ENCODE measurements at regions not wholly inside any gene's neighbourhood (a gene's known extent, or its start where the extent isn't known, plus 50 kb on each side); places are given as distances from the start of the nearest gene placed in this dataset.
"Not testable (repeated sequence)": the region's sequence is repeated elsewhere in the genome, so short reads cannot be mapped to it uniquely, and the experiment has no call there.

DNA sequence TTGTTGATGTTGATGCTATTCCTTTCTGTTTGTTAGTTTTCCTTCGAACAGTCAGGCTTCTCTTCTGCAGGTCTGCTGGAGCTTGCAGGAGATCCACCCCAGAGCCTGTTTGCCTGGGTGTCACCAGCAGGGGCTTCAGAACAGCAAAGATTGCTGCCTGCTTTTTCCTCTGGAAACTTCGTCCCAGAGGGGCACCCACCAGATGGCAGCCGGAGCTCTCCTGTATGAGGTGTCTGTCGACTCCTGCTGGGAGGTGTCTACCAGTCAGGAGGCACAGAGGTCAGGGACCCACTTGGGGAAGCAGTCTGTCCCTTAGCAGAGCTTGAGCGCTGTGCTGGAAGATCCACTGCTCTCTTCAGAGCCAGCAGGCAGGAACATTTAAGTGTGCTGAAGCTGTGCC, 303.2 kb downstream of the ZIC1 start:
- 100% methylated on average over 2 to 4 of the region's 5 CpGs for WGBS, 2 experiments (ENCODE audit: insufficient coverage in 2 of 2)
- H3K9me3 ChIP-seq (ENCODE audit: control insufficient read depth, low read length): no peaks in the 10 kb centered on the region
- H3K4me1 ChIP-seq (ENCODE audit: control insufficient read depth, insufficient read depth, low read length, poor library complexity, severe bottlenecking): no peaks in the 10 kb centered on the region
- no peak overlapping the region for H3K4me3 ChIP-seq (ENCODE audit: extremely low read depth, insufficient read depth, low read length, poor library complexity, severe bottlenecking)
- no peak overlapping the region for H3K27ac ChIP-seq (ENCODE audit: low read depth, low read length, severe bottlenecking)
- H3K36me3 ChIP-seq (ENCODE audit: control insufficient read depth, insufficient read depth, low read length): no peaks in the 10 kb centered on the region

- not testable (repeated sequence) for H3K27ac ChIP-seq (ENCODE audit: low read depth, low read length, severe bottlenecking); H3K4me3 ChIP-seq (ENCODE audit: extremely low read depth, insufficient read depth, low read length, poor library complexity, severe bottlenecking); H3K9me3 ChIP-seq (ENCODE audit: control insufficient read depth, low read length); H3K36me3 ChIP-seq (ENCODE audit: control insufficient read depth, insufficient read depth, low read length); H3K4me1 ChIP-seq (ENCODE audit: control insufficient read depth, insufficient read depth, low read length, poor library complexity, severe bottlenecking)
- 82 to 87% methylated on average over 4 to 5 of the region's 5 CpGs for WGBS, 2 experiments (ENCODE audit: insufficient coverage in 2 of 2)
Observed at GRCh38 chr3:147712758-147713157, 303.6 kb downstream of the ZIC1 start.

DNA sequence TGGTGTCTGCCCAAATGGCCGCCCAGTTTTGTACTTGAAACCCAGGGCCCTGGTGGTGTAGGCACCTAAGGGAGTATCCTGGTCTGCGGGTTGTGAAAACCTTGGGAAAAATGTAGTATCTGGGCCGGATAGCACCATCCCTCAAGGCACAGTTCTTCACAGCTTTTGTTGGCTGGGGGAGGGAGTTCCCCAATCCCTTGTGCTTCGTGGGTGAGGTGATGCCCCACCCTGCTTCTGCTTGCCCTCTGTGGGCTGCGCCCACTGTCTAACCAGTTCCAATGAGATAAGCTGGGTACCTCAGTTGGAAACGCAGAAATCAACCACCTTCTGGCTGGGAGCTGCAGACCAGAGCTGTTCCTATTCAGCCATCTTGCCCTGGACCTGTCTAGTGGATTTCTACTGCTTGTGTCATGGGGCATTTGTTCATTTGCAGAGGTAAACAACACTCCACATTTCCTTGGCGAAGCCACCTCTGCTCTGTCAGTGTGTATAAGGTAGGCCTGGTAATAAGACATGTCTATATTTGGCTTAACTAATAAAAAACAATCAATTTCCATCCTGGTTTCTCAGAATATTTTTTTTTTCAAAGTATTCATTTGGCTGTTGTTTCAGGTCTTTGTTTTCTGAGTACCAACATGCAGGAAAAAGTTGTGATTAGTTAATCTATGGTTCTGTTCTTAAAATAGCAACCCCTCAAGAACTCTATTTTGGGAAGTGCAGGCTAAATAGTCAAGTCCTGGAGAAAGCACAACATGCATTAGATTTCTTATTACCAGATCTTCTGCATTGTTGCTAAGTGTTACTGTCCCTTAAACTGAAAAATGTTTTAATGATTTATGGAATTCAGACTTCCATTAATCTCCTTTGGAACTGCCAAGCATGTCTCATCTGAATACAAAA, 304.3 kb downstream of the ZIC1 start:
- no peaks in the 10 kb centered on the region for H3K9me3 ChIP-seq (ENCODE audit: control insufficient read depth, low read length)
- WGBS, 2 experiments (ENCODE audit: insufficient coverage in 2 of 2): 97 to 98% methylated on average over 5 to 6 of the region's 7 CpGs
- no peak overlapping the region for H3K27ac ChIP-seq (ENCODE audit: low read depth, low read length, severe bottlenecking)
- H3K36me3 ChIP-seq (ENCODE audit: control insufficient read depth, insufficient read depth, low read length): no peaks in the 10 kb centered on the region
- H3K4me1 ChIP-seq (ENCODE audit: control insufficient read depth, insufficient read depth, low read length, poor library complexity, severe bottlenecking): no peaks in the 10 kb centered on the region
- H3K4me3 ChIP-seq (ENCODE audit: extremely low read depth, insufficient read depth, low read length, poor library complexity, severe bottlenecking): no peak overlapping the region

DNA sequence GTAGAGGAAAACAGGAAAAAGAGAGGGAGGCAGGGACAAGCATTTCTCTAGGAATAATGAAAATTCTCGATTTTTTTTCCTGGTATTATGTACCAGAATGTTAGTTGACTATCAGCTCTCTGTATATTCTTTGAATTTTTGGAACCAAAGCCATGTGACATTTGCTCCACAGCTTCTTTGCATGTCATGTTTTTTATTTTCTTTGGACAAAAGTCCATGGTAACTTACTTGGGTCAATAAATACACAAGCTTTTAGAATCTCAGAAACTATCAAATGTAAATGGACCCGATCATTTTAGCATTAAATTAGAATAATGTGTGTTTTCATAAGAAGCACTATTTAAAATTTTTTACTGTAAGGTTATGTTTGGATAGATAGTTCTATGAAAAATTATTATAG, 320.5 kb downstream of the ZIC1 start:
- H3K9me3 ChIP-seq (ENCODE audit: control insufficient read depth, low read length): no peaks in the 10 kb centered on the region
- H3K27ac ChIP-seq (ENCODE audit: low read depth, low read length, severe bottlenecking): no peak overlapping the region
- WGBS, 2 experiments (ENCODE audit: insufficient coverage in 2 of 2): 50% methylated on average over 1 of the region's 2 CpGs; no CpG with 5 or more reads in 1 of the 2 experiments
- H3K4me1 ChIP-seq (ENCODE audit: control insufficient read depth, insufficient read depth, low read length, poor library complexity, severe bottlenecking): no peaks in the 10 kb centered on the region
- no peaks in the 10 kb centered on the region for H3K36me3 ChIP-seq (ENCODE audit: control insufficient read depth, insufficient read depth, low read length)
- no peak overlapping the region for H3K4me3 ChIP-seq (ENCODE audit: extremely low read depth, insufficient read depth, low read length, poor library complexity, severe bottlenecking)

DNA sequence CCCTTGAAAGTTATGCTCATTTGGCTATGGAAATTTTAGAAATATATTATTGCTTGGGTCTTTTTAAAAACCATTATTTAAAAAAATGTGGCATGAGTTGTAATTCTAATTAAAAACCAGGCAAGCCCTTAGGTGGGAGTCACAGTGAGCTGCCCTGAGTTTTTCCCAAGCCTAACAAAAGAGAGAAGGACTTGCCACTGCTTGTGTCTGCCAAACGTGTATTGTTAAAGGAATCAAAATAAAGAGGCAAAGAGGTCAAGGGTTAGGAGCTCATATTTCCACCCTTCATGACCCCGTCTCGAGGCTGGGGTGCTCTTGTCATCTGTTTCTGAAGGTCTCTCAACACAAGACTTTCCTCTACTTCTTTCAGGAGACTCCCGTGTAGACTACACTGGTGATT, 321.1 kb downstream of the ZIC1 start:
- Histone ChIP-seq H3K9me3 (ENCODE audit: control insufficient read depth, low read length) (no peaks in the 10 kb centered on the region), H3K4me1 (ENCODE audit: control insufficient read depth, insufficient read depth, low read length, poor library complexity, severe bottlenecking) (no peaks in the 10 kb centered on the region)

GRCh38 chr3:147733217-147733616, 324.1 kb downstream of the ZIC1 start:
- H3K4me1 ChIP-seq (ENCODE audit: control insufficient read depth, insufficient read depth, low read length, poor library complexity, severe bottlenecking): no peaks in the 10 kb centered on the region
- H3K27ac ChIP-seq (ENCODE audit: low read depth, low read length, severe bottlenecking): no peak overlapping the region
- no peaks in the 10 kb centered on the region for H3K36me3 ChIP-seq (ENCODE audit: control insufficient read depth, insufficient read depth, low read length)
- H3K4me3 ChIP-seq (ENCODE audit: extremely low read depth, insufficient read depth, low read length, poor library complexity, severe bottlenecking): no peak overlapping the region
- no peaks in the 10 kb centered on the region for H3K9me3 ChIP-seq (ENCODE audit: control insufficient read depth, low read length)
- no CpG with 5 or more reads among the region's 2 CpGs for WGBS, 2 experiments (ENCODE audit: insufficient coverage in 2 of 2)

More for the DNA sequence above, 321.1 kb downstream of the ZIC1 start:
- Histone ChIP-seq H3K27ac (ENCODE audit: low read depth, low read length, severe bottlenecking) (no peak overlapping the region), H3K36me3 (ENCODE audit: control insufficient read depth, insufficient read depth, low read length) (no peaks in the 10 kb centered on the region), H3K4me3 (ENCODE audit: extremely low read depth, insufficient read depth, low read length, poor library complexity, severe bottlenecking) (no peak overlapping the region)
- 50 to 66% methylated on average over 2 to 4 of the region's 4 CpGs for WGBS, 2 experiments (ENCODE audit: insufficient coverage in 2 of 2)

DNA sequence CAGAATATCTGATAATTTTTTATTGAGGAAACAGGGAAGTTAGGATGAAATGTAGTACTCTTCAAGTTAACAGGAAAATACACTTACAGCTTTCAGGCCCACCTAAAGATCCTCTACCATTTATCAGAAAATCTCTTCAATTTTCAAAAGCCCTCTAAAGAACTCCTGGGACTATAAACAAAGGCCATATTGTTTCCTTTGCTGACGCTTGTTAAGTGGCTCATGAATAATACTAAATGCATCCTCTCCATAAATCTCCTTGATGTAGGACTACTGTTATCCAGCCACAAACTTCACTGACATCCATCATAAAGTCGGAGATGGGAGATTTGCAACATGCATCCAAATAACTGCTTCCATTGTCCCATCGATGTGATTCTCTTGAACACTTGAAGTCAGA, 326.5 kb downstream of the ZIC1 start:
- Histone ChIP-seq H3K27ac (ENCODE audit: low read depth, low read length, severe bottlenecking) (peak overlapping the region; percentile 16), H3K36me3 (ENCODE audit: control insufficient read depth, insufficient read depth, low read length) (no peaks in the 10 kb centered on the region), H3K4me3 (ENCODE audit: extremely low read depth, insufficient read depth, low read length, poor library complexity, severe bottlenecking) (no peak overlapping the region), H3K4me1 (ENCODE audit: control insufficient read depth, insufficient read depth, low read length, poor library complexity, severe bottlenecking) (no peaks in the 10 kb centered on the region), H3K9me3 (ENCODE audit: control insufficient read depth, low read length) (no peaks in the 10 kb centered on the region)
- 60 to 78% methylated on average over 1 to 2 of the region's 3 CpGs for WGBS, 2 experiments (ENCODE audit: insufficient coverage in 2 of 2)

GRCh38 chr3:147736226-147736625, 327.1 kb downstream of the ZIC1 start:
- Histone ChIP-seq H3K4me3 (ENCODE audit: extremely low read depth, insufficient read depth, low read length, poor library complexity, severe bottlenecking) (no peak overlapping the region), H3K36me3 (ENCODE audit: control insufficient read depth, insufficient read depth, low read length) (no peaks in the 10 kb centered on the region), H3K27ac (ENCODE audit: low read depth, low read length, severe bottlenecking) (no peak overlapping the region), H3K9me3 (ENCODE audit: control insufficient read depth, low read length) (no peaks in the 10 kb centered on the region), H3K4me1 (ENCODE audit: control insufficient read depth, insufficient read depth, low read length, poor library complexity, severe bottlenecking) (no peaks in the 10 kb centered on the region)
- WGBS, 2 experiments (ENCODE audit: insufficient coverage in 2 of 2): 100% methylated on average over 1 of the region's 2 CpGs; no CpG with 5 or more reads in 1 of the 2 experiments

DNA sequence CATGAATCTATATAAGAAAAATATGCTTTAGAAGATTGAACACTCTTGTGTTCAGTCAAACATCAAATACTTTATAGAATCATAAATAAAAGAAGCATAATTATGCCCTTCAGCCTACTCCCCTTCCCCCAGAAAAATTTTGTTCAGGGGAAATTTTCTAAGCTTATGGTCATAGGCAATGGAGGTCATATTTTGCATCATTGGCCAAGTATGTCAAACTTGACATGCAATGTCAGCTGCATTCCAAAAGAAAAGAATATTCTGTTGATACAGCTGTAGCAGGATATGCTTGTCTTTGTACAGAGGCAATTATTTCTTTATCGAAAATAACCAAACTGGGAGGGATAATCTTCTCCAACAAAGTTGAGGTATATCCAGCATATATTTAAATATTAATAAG, 328.2 kb downstream of the ZIC1 start:
- no CpG with 5 or more reads among the region's 1 CpG for WGBS, 2 experiments (ENCODE audit: insufficient coverage in 2 of 2)
- no peaks in the 10 kb centered on the region for H3K4me1 ChIP-seq (ENCODE audit: control insufficient read depth, insufficient read depth, low read length, poor library complexity, severe bottlenecking)
- no peaks in the 10 kb centered on the region for H3K9me3 ChIP-seq (ENCODE audit: control insufficient read depth, low read length)
- H3K4me3 ChIP-seq (ENCODE audit: extremely low read depth, insufficient read depth, low read length, poor library complexity, severe bottlenecking): no peak overlapping the region
- H3K27ac ChIP-seq (ENCODE audit: low read depth, low read length, severe bottlenecking): no peak overlapping the region
- H3K36me3 ChIP-seq (ENCODE audit: control insufficient read depth, insufficient read depth, low read length): no peaks in the 10 kb centered on the region

DNA sequence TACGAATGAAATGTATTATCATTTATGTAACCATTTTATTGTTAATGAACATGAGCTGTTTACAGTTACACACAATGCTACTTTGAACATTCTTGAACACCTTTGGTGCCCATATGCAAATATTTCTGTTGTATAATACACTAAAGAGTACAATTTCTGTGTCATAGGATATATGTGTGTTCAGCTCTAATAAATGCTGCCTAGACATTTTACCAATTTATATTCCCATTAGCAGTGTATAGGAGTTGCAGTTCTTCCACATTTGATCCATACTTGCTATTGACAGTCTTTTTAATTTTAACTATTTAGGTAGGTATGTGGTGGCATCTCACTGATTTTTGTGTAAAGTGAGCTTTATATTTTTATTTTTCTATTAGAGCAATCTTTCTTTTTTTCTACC, 331.8 kb downstream of the ZIC1 start:
- no CpG with 5 or more reads among the region's 1 CpG for WGBS, 2 experiments (ENCODE audit: insufficient coverage in 2 of 2)
- Histone ChIP-seq H3K4me1 (ENCODE audit: control insufficient read depth, insufficient read depth, low read length, poor library complexity, severe bottlenecking) (no peaks in the 10 kb centered on the region), H3K27ac (ENCODE audit: low read depth, low read length, severe bottlenecking) (no peak overlapping the region), H3K36me3 (ENCODE audit: control insufficient read depth, insufficient read depth, low read length) (no peaks in the 10 kb centered on the region), H3K9me3 (ENCODE audit: control insufficient read depth, low read length) (no peaks in the 10 kb centered on the region), H3K4me3 (ENCODE audit: extremely low read depth, insufficient read depth, low read length, poor library complexity, severe bottlenecking) (no peak overlapping the region)

DNA sequence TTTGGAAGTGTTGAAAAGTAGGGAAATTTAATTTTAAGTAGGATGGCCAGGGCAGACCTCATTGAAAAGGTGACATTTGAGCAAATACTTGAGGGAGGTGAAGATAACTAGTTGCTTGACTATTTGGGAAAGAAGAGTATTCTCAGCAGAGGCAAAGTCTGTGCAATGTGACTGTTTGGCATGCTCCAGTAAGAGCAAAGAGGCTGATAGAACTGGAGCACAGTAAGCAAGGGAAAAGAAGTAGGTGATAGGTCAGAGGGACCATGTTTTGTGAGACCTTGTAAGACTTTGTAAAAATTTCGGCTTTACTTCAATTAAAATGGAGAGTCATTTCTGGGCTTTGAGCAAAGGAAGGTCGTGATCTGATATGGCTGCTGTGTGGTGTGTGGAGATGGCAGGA, 335.8 kb downstream of the ZIC1 start:
- no peaks in the 10 kb centered on the region for H3K4me1 ChIP-seq (ENCODE audit: control insufficient read depth, insufficient read depth, low read length, poor library complexity, severe bottlenecking)
- 50 to 64% methylated on average over 1 to 2 of the region's 2 CpGs for WGBS, 2 experiments (ENCODE audit: insufficient coverage in 2 of 2)

More for the DNA sequence above, 335.8 kb downstream of the ZIC1 start:
- no peaks in the 10 kb centered on the region for H3K36me3 ChIP-seq (ENCODE audit: control insufficient read depth, insufficient read depth, low read length)
- H3K27ac ChIP-seq (ENCODE audit: low read depth, low read length, severe bottlenecking): no peak overlapping the region
- H3K4me3 ChIP-seq (ENCODE audit: extremely low read depth, insufficient read depth, low read length, poor library complexity, severe bottlenecking): no peak overlapping the region
- H3K9me3 ChIP-seq (ENCODE audit: control insufficient read depth, low read length): no peaks in the 10 kb centered on the region

Measured in mesodermal cell (in vitro differentiated cells).